Caco-2 (cell line): ENCODE measurements at regions not wholly inside any gene's neighbourhood (a gene's known extent, or its start where the extent isn't known, plus 50 kb on each side); places are given as distances from the start of the nearest gene placed in this dataset.
A peak's percentile ranks its signal among the peaks of the same experiment; 100 is the strongest.

Source experiments
- BruUV-seq: library from RNA; stranded (reverse); fragments of 400-500 nt; replicated peaks from 2 replicates; lab custom pipeline; 2021; lab: Mats Ljungman, UMichigan
- CTCF ChIA-PET: fragments of 300-600 bp; sonication (Branson Sonifier 250); formaldehyde crosslinking; loops from one replicate; lab custom pipeline; 2022; ENCODE audit warnings: antibody characterized with exemption; lab: Charles Lee
- POLR2A ChIA-PET: fragments of 300-600 bp; sonication (Branson Sonifier 250); formaldehyde crosslinking; loops from one replicate; lab custom pipeline; 2022; ENCODE audit warnings: antibody characterized with exemption; lab: Charles Lee
- DNase-seq, 2 experiments: peaks; one replicate each; pipeline versions ENCODE4 v3.0.0 to v3.0.0-alpha.2; 2020 to 2022
- H3K27me3 ChIP-seq: replicated peaks from 2 replicates; pipeline ENCODE4 v1.6.0; 2011; ENCODE audit warnings: low read length; ENCODE audit not compliant: control insufficient read depth, insufficient read depth
- H3K36me3 ChIP-seq: 2 replicates; pipeline ENCODE4 v1.5.1; 2011; ENCODE audit warnings: low read length; ENCODE audit not compliant: control insufficient read depth, insufficient read depth
- H3K4me1 ChIP-seq: fragments of 250-450 bp; sonication (Bioruptor Pico); 2 replicates; pipeline ENCODE4 v1.5.1; 2020; ENCODE audit warnings: mild to moderate bottlenecking
- H3K4me3 ChIP-seq: 2 replicates; pipeline ENCODE4 v1.5.1; 2011; ENCODE audit warnings: low read depth, mild to moderate bottlenecking, control low read depth, low read length
- H3K9me3 ChIP-seq: fragments of 250-450 bp; sonication (Bioruptor Pico); 2 replicates; pipeline ENCODE4 v1.5.1; 2020; ENCODE audit warnings: mild to moderate bottlenecking, moderate library complexity
- H3K27ac Mint-ChIP-seq: one replicate; pipeline ENCODE4 v1.8.0; 2022; ENCODE audit warnings: mixed read lengths; ENCODE audit not compliant: unreplicated experiment
- H3K27me3 Mint-ChIP-seq: one replicate; pipeline ENCODE4 v1.8.0; 2022; ENCODE audit warnings: mixed read lengths; ENCODE audit not compliant: insufficient read depth, unreplicated experiment
- H3K36me3 Mint-ChIP-seq: one replicate; pipeline ENCODE4 v1.8.0; 2022; ENCODE audit warnings: mild to moderate bottlenecking, mixed read lengths; ENCODE audit not compliant: insufficient read depth, unreplicated experiment
- H3K4me1 Mint-ChIP-seq: one replicate; pipeline ENCODE4 v1.8.0; 2022; ENCODE audit warnings: low read depth, mixed read lengths; ENCODE audit not compliant: unreplicated experiment
- H3K4me3 Mint-ChIP-seq: one replicate; pipeline ENCODE4 v1.8.0; 2022; ENCODE audit warnings: mild to moderate bottlenecking, moderate library complexity, mixed read lengths; ENCODE audit not compliant: unreplicated experiment
- H3K9me3 Mint-ChIP-seq: one replicate; pipeline ENCODE4 v1.8.0; 2022; ENCODE audit warnings: mixed read lengths; ENCODE audit not compliant: unreplicated experiment
- intact Hi-C: fragments of 100-400 bp; cut with micrococcal nuclease; formaldehyde crosslinking; loops from one replicate; pipeline ENCODE4 v1.10.0; 2022; ENCODE audit not compliant: unreplicated experiment
- TF ChIP-seq, protein P1 (sequence below), 2 experiments: fragments of 200-600 bp in 1 of 2; IDR thresholded peaks; 1 replicate in 1 of 2; 2 replicates in 1 of 2; pipeline versions ENCODE4 v1.5.1 to v1.8.0; 2011 to 2022; ENCODE audit warnings: antibody characterized with exemption in 1 of 2, control low read depth in 1 of 2, inconsistent platforms in 1 of 2, low read depth in 1 of 2, low read length in 1 of 2, mild to moderate bottlenecking in 1 of 2, moderate library complexity in 1 of 2; ENCODE audit not compliant: insufficient read depth in 1 of 2, severe bottlenecking in 1 of 2, unreplicated experiment in 1 of 2

DNA sequence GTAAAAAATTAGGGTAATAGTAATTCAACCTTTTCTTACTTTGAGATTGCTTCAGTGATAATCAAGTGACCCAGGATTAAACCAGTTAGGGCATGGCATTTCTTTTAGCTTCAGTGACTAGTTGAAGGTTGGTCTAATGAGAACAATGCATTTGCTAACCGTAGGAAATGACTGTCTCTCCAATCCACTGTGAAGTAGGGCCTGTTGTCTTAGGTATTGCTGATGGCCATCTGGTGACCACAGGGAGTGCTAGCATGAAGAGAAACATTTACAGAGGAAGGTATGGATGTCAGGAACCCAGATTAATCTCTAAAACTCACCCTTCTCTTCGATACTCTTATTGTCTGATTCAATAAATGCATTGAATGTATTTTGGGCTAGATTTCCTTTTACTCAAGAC, 535.9 kb upstream of the SEMA6A start:
- peak in 1 of 2 experiments; percentile 5 for DNase-seq
- Mint-ChIP-seq H3K36me3 (no peaks in the 10 kb centered on the region), H3K9me3 (peaks cover 18% of the 10 kb centered on the region), H3K4me1 (no peaks in the 10 kb centered on the region), H3K4me3 (no peak overlapping the region), H3K27ac (no peak overlapping the region), H3K27me3 (no peaks in the 10 kb centered on the region)
- no TSS peak for BruUV-seq
- no peaks in the 10 kb centered on the region for H3K27me3 ChIP-seq
- no peak overlapping the region for H3K4me3 ChIP-seq
- POLR2A ChIA-PET = no interaction called here
- TF ChIP-seq, protein P1, sequence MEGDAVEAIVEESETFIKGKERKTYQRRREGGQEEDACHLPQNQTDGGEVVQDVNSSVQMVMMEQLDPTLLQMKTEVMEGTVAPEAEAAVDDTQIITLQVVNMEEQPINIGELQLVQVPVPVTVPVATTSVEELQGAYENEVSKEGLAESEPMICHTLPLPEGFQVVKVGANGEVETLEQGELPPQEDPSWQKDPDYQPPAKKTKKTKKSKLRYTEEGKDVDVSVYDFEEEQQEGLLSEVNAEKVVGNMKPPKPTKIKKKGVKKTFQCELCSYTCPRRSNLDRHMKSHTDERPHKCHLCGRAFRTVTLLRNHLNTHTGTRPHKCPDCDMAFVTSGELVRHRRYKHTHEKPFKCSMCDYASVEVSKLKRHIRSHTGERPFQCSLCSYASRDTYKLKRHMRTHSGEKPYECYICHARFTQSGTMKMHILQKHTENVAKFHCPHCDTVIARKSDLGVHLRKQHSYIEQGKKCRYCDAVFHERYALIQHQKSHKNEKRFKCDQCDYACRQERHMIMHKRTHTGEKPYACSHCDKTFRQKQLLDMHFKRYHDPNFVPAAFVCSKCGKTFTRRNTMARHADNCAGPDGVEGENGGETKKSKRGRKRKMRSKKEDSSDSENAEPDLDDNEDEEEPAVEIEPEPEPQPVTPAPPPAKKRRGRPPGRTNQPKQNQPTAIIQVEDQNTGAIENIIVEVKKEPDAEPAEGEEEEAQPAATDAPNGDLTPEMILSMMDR (IDR thresholded peaks at IDR 0.05; ENCODE audit: insufficient read depth in 1 of 2, low read depth in 1 of 2, low read length in 1 of 2, severe bottlenecking in 1 of 2, unreplicated experiment in 1 of 2) = no peak
- peaks cover 4% of the 10 kb centered on the region for H3K9me3 ChIP-seq
- intact Hi-C loops = no loop called here
- no peaks in the 10 kb centered on the region for H3K4me1 ChIP-seq
- H3K36me3 ChIP-seq = no peaks in the 10 kb centered on the region
- CTCF ChIA-PET = no interaction called here

DNA sequence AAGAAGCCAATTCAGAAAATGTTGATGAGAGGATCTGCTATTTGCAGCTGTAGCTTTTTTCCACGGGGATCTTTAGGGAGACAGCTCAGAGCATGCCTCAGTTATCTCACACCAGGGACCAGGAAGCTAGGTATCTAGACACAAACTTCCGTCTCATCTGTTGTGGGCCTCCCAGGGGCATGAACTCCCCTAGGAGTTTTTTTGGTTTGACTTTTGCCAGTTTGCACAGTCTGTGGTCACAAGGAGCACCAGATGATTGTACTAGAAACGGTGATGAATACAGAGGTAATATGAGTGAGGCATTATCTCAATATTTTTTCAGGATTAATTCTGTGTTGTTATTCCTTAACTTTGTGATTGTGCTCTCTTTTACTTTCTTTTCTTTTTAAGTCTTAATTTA, 533.2 kb upstream of the SEMA6A start:
- H3K27me3 ChIP-seq = no peaks in the 10 kb centered on the region
- intact Hi-C loops = no loop called here
- BruUV-seq = no TSS peak
- TF ChIP-seq, protein P1 (IDR thresholded peaks at IDR 0.05; ENCODE audit: insufficient read depth in 1 of 2, low read depth in 1 of 2, low read length in 1 of 2, severe bottlenecking in 1 of 2, unreplicated experiment in 1 of 2) = no peak
- H3K27me3 Mint-ChIP-seq = no peaks in the 10 kb centered on the region
- no peaks in the 10 kb centered on the region for H3K4me1 ChIP-seq
- no peak overlapping the region for H3K4me3 Mint-ChIP-seq
- ChIA-PET POLR2A (no interaction called here), CTCF (no interaction called here)
- H3K9me3 ChIP-seq = peaks cover 4% of the 10 kb centered on the region
- peaks cover 9% of the 10 kb centered on the region for H3K9me3 Mint-ChIP-seq
- no peak for DNase-seq
- no peaks in the 10 kb centered on the region for H3K36me3 ChIP-seq
- H3K4me1 Mint-ChIP-seq = no peaks in the 10 kb centered on the region
- H3K4me3 ChIP-seq = no peak overlapping the region
- H3K27ac Mint-ChIP-seq = no peak overlapping the region
- no peaks in the 10 kb centered on the region for H3K36me3 Mint-ChIP-seq

DNA sequence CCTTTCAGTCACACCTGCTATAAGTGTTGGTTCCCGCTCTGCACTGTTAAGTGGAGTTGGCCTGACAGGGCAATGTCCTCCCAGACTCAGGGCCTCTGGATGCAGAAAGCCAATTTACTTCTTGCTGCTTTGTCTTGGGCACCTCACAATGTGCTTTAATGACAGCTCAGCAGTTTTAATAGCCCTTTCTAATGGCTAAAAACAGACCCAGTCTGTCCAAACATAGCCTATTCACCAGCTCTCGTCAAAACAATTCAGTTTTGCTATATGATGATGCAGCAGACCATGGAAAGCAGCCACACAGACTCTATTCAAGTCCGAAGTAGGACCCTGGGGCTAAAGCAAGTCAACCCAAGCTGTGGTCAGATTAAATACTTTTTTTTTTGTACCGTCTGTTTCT, 529.1 kb upstream of the SEMA6A start:
- CTCF ChIA-PET = no interaction called here
- H3K9me3 Mint-ChIP-seq = no peaks in the 10 kb centered on the region
- no peaks in the 10 kb centered on the region for H3K36me3 ChIP-seq
- H3K4me3 Mint-ChIP-seq = no peak overlapping the region
- H3K4me1 Mint-ChIP-seq = peaks cover 6% of the 10 kb centered on the region
- POLR2A ChIA-PET = no interaction called here
- H3K27ac Mint-ChIP-seq = no peak overlapping the region
- H3K4me3 ChIP-seq = no peak overlapping the region
- no peaks in the 10 kb centered on the region for H3K27me3 Mint-ChIP-seq
- H3K9me3 ChIP-seq = no peaks in the 10 kb centered on the region
- H3K36me3 Mint-ChIP-seq = no peaks in the 10 kb centered on the region
- no peaks in the 10 kb centered on the region for H3K4me1 ChIP-seq
- DNase-seq = no peak
- H3K27me3 ChIP-seq = no peaks in the 10 kb centered on the region
- no TSS peak for BruUV-seq
- TF ChIP-seq, protein P1 (IDR thresholded peaks at IDR 0.05; ENCODE audit: insufficient read depth in 1 of 2, low read depth in 1 of 2, low read length in 1 of 2, severe bottlenecking in 1 of 2, unreplicated experiment in 1 of 2) = no peak
- intact Hi-C loops = no loop called here
